Testis (tissue), 2 donors: ENCODE measurements at regions not wholly inside any gene's neighbourhood (a gene's known extent, or its start where the extent isn't known, plus 50 kb on each side); places are given as distances from the start of the nearest gene placed in this dataset.

Experiments
- POLR2A ChIP-seq: fragments of 450-650 bp; IDR thresholded peaks from one replicate; pipeline ENCODE4 v1.6.1; 2017; ENCODE audit warnings: antibody characterized with exemption, mild to moderate bottlenecking, moderate library complexity
- TF ChIP-seq, protein P1 (sequence below), 3 experiments: fragments of 450-650 bp in 2 of 3; fragments of 200-600 bp in 1 of 3; sonication (generic) in 1 of 3; IDR thresholded peaks; one replicate each; pipeline ENCODE4 v1.5.1; 2016 to 2019; ENCODE audit warnings: antibody characterized with exemption in 3 of 3, mild to moderate bottlenecking in 2 of 3, moderate library complexity in 1 of 3

DNA sequence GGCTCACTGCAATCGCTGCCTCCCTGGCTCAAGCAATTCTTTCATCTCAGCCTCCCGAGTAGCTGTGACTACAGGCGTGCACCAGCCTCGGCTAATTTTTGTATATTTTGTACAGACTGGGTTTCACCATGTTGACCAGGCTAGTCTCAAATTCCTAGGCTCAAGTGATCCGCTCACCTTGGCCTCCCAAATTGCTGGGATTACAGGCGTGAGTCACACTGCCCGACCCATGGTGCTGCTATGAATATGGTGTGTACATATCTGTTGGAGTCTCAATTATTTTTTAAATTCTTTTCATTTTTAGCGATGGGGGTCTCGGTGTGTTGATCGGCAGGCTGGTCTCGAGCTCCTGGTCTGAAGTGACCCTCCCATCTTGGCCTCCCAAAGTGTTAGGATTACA lies 78.0 kb upstream of the PRKX start:
- no peak for TF ChIP-seq POLR2A
- TF ChIP-seq, protein P1, sequence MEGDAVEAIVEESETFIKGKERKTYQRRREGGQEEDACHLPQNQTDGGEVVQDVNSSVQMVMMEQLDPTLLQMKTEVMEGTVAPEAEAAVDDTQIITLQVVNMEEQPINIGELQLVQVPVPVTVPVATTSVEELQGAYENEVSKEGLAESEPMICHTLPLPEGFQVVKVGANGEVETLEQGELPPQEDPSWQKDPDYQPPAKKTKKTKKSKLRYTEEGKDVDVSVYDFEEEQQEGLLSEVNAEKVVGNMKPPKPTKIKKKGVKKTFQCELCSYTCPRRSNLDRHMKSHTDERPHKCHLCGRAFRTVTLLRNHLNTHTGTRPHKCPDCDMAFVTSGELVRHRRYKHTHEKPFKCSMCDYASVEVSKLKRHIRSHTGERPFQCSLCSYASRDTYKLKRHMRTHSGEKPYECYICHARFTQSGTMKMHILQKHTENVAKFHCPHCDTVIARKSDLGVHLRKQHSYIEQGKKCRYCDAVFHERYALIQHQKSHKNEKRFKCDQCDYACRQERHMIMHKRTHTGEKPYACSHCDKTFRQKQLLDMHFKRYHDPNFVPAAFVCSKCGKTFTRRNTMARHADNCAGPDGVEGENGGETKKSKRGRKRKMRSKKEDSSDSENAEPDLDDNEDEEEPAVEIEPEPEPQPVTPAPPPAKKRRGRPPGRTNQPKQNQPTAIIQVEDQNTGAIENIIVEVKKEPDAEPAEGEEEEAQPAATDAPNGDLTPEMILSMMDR (IDR thresholded peaks at IDR 0.05), result no peak
